H1 (cell line): ENCODE measurements at regions not wholly inside any gene's neighbourhood (a gene's known extent, or its start where the extent isn't known, plus 50 kb on each side); places are given as distances from the start of the nearest gene placed in this dataset.

Experiments
- CTCF ChIA-PET: fragments of 300-600 bp; sonication (Branson Sonifier 250); formaldehyde crosslinking; loops from one replicate; lab custom pipeline; 2021; ENCODE audit not compliant: partially characterized antibody; lab: Charles Lee
- POLR2A ChIA-PET: fragments of 300-600 bp; sonication (Branson Sonifier 250); formaldehyde crosslinking; loops from one replicate; lab custom pipeline; 2021; ENCODE audit warnings: inconsistent platforms; ENCODE audit not compliant: partially characterized antibody; lab: Charles Lee
- DNase-seq, 2 experiments: peaks; one replicate each; pipeline versions ENCODE4 v3.0.0 to v3.0.0-alpha.2; 2010 to 2022; ENCODE audit warnings: low spot score in 2 of 2, low read depth in 1 of 2, mixed read lengths in 1 of 2
- FAIRE-seq: peaks from 2 replicates; lab custom pipeline; 2011; peaks lifted over from hg19 to GRCh38; lab: Jason Lieb, UNC
- H2AFZ ChIP-seq: 2 replicates; pipeline ENCODE4 v1.8.1; 2012; ENCODE audit warnings: low read length, inconsistent platforms
- H2AK5ac ChIP-seq: 2 replicates; pipeline ENCODE4 v1.6.1; 2013; ENCODE audit warnings: low read depth, low read length
- H2BK120ac ChIP-seq: replicated peaks from 2 replicates; pipeline ENCODE3; 2013; ENCODE audit warnings: low read depth, low read length, inconsistent platforms
- H2BK12ac ChIP-seq: 2 replicates; pipeline ENCODE4 v1.6.1; 2013; ENCODE audit warnings: low read depth, low read length
- H2BK15ac ChIP-seq: 2 replicates; pipeline ENCODE4 v1.6.1; 2013; ENCODE audit warnings: low read length
- H2BK20ac ChIP-seq: 2 replicates; pipeline ENCODE4 v1.6.1; 2013; ENCODE audit warnings: low read length
- H2BK5ac ChIP-seq: 2 replicates; pipeline ENCODE4 v1.6.1; 2013; ENCODE audit warnings: low read depth, low read length
- H3K14ac ChIP-seq: 2 replicates; pipeline ENCODE4 v1.6.1; 2013; ENCODE audit warnings: inconsistent platforms; ENCODE audit not compliant: insufficient read length
- H3K18ac ChIP-seq: 2 replicates; pipeline ENCODE4 v1.6.1; 2013; ENCODE audit warnings: low read length; ENCODE audit errors: extremely low read depth
- H3K23ac ChIP-seq: 2 replicates; pipeline ENCODE4 v1.6.1; 2013; ENCODE audit warnings: inconsistent platforms; ENCODE audit not compliant: insufficient read length
- H3K23me2 ChIP-seq: 2 replicates; pipeline ENCODE4 v1.6.1; 2013; ENCODE audit warnings: low read depth, low read length
- H3K27ac ChIP-seq: 2 replicates; pipeline ENCODE4 v1.6.1; 2011; ENCODE audit warnings: low read depth, low read length, inconsistent platforms
- H3K27me3 ChIP-seq, 4 experiments: replicated peaks in 1 of 4; 1 replicate in 1 of 4; 2 replicates in 3 of 4; pipeline versions ENCODE4 v1.6.1 to v1.8.1; 2011 to 2013; ENCODE audit warnings: low read length in 3 of 4, mild to moderate bottlenecking in 3 of 4, inconsistent platforms in 2 of 4, mixed read lengths in 2 of 4, moderate library complexity in 1 of 4; ENCODE audit not compliant: control insufficient read depth in 3 of 4, insufficient read depth in 3 of 4; ENCODE audit errors: extremely low read depth in 1 of 4
- H3K36me3 ChIP-seq, 4 experiments: 2 replicates each; pipeline versions ENCODE4 v1.6.1 to v1.8.1; 2011 to 2013; ENCODE audit warnings: mild to moderate bottlenecking in 4 of 4, low read length in 3 of 4, moderate library complexity in 2 of 4, control low read depth in 1 of 4, inconsistent platforms in 1 of 4; ENCODE audit not compliant: insufficient read depth in 4 of 4, control insufficient read depth in 2 of 4
- H3K4ac ChIP-seq: replicated peaks from 2 replicates; pipeline ENCODE3; 2013; ENCODE audit warnings: low read length, low read depth, mixed read lengths, inconsistent platforms; ENCODE audit not compliant: insufficient read length
- H3K4me1 ChIP-seq, 4 experiments: replicated peaks in 1 of 4; 1 replicate in 1 of 4; 2 replicates in 3 of 4; pipeline versions ENCODE4 v1.6.1 to v1.8.1; 2011 to 2013; ENCODE audit warnings: low read length in 3 of 4, inconsistent platforms in 2 of 4, mixed read lengths in 1 of 4; ENCODE audit not compliant: insufficient read depth in 4 of 4, control insufficient read depth in 3 of 4
- H3K4me2 ChIP-seq, 2 experiments: 2 replicates each; pipeline versions ENCODE4 v1.6.1 to v1.8.1; 2011 to 2013; ENCODE audit warnings: low read depth in 2 of 2, low read length in 2 of 2, control low read depth in 1 of 2, inconsistent platforms in 1 of 2, mild to moderate bottlenecking in 1 of 2; ENCODE audit not compliant: insufficient read depth in 1 of 2
- H3K4me3 ChIP-seq, 4 experiments: fragments of 200-600, 300-600 bp in 1 of 4; sonication (generic), shearing (Covaris generic), sonication (Bioruptor Twin) in 1 of 4; 2 replicates each; pipeline versions ENCODE4 v1.5.1 to v1.8.1; 2011 to 2016; ENCODE audit warnings: low read length in 4 of 4, low read depth in 3 of 4, control low read depth in 2 of 4, inconsistent platforms in 2 of 4, mild to moderate bottlenecking in 2 of 4, mixed read lengths in 1 of 4, moderate library complexity in 1 of 4; ENCODE audit not compliant: insufficient read depth in 2 of 4; ENCODE audit errors: extremely low read depth in 1 of 4
- H3K56ac ChIP-seq: replicated peaks from 2 replicates; pipeline ENCODE3; 2013; ENCODE audit warnings: low read depth, mild to moderate bottlenecking, mixed read lengths, low read length, inconsistent platforms; ENCODE audit not compliant: insufficient read length
- H3K79me1 ChIP-seq: 2 replicates; pipeline ENCODE4 v1.6.1; 2013; ENCODE audit warnings: low read depth, low read length, control low read depth
- H3K79me2 ChIP-seq, 2 experiments: 2 replicates each; pipeline versions ENCODE4 v1.6.1 to v1.8.1; 2012 to 2013; ENCODE audit warnings: low read length in 2 of 2, mild to moderate bottlenecking in 2 of 2, inconsistent platforms in 1 of 2; ENCODE audit not compliant: insufficient read depth in 2 of 2, control insufficient read depth in 1 of 2
- H3K9ac ChIP-seq, 4 experiments: replicated peaks in 1 of 4; 1 replicate in 1 of 4; 2 replicates in 3 of 4; pipeline versions ENCODE4 v1.6.1 to v1.8.1; 2011 to 2013; ENCODE audit warnings: low read depth in 3 of 4, low read length in 3 of 4, control low read depth in 2 of 4, mild to moderate bottlenecking in 2 of 4, moderate library complexity in 2 of 4, inconsistent platforms in 1 of 4; ENCODE audit errors: extremely low read depth in 1 of 4
- H3K9me3 ChIP-seq, 2 experiments: 2 replicates each; pipeline versions ENCODE4 v1.6.1 to v1.8.1; 2012 to 2013; ENCODE audit warnings: mild to moderate bottlenecking in 2 of 2, moderate library complexity in 2 of 2, control low read depth in 1 of 2, inconsistent platforms in 1 of 2, low read depth in 1 of 2, low read length in 1 of 2, mixed read lengths in 1 of 2; ENCODE audit not compliant: insufficient read depth in 2 of 2
- H4K20me1 ChIP-seq, 2 experiments: replicated peaks in 1 of 2; 2 replicates each; pipeline versions ENCODE3 to v1.8.1; 2011 to 2013; ENCODE audit warnings: inconsistent platforms in 2 of 2, low read length in 2 of 2, mild to moderate bottlenecking in 1 of 2; ENCODE audit not compliant: insufficient read depth in 2 of 2, control insufficient read depth in 1 of 2
- H4K5ac ChIP-seq: 2 replicates; pipeline ENCODE4 v1.6.1; 2013; ENCODE audit warnings: low read length, low read depth, mixed read lengths, inconsistent platforms; ENCODE audit not compliant: insufficient read length
- H4K8ac ChIP-seq: 2 replicates; pipeline ENCODE4 v1.8.0; 2013; ENCODE audit warnings: mild to moderate bottlenecking, moderate library complexity, low read length, inconsistent platforms; ENCODE audit not compliant: insufficient read depth; ENCODE audit errors: extremely low read depth
- H4K91ac ChIP-seq: replicated peaks from 2 replicates; pipeline ENCODE3; 2013; ENCODE audit warnings: low read length, mixed read lengths, inconsistent platforms; ENCODE audit not compliant: insufficient read length
- ATF2 ChIP-seq: IDR thresholded peaks from 2 replicates; pipeline ENCODE4 v1.6.1; 2012; ENCODE audit warnings: low read length, inconsistent platforms
- E2F6 ChIP-seq: IDR thresholded peaks from 2 replicates; pipeline ENCODE4 v1.6.1; 2012; ENCODE audit warnings: inconsistent platforms
- GABPA ChIP-seq: IDR thresholded peaks from 2 replicates; pipeline ENCODE4 v1.6.1; 2011; ENCODE audit warnings: mild to moderate bottlenecking, low read length, moderate library complexity, borderline replicate concordance; ENCODE audit not compliant: insufficient read depth
- JUN ChIP-seq: IDR thresholded peaks from 2 replicates; pipeline ENCODE4 v1.6.1; 2011; ENCODE audit warnings: low read depth, mild to moderate bottlenecking, improper control_type of control experiment, low read length
- JUND ChIP-seq: IDR thresholded peaks from 2 replicates; pipeline ENCODE4 v1.6.1; 2011; ENCODE audit warnings: mild to moderate bottlenecking, improper control_type of control experiment, low read length
- KDM4A ChIP-seq: IDR thresholded peaks from one replicate; pipeline ENCODE4 v1.7.1; 2012; ENCODE audit warnings: low read depth, mild to moderate bottlenecking, moderate library complexity, low read length, inconsistent platforms; ENCODE audit not compliant: severe bottlenecking
- MAX ChIP-seq: IDR thresholded peaks from 2 replicates; pipeline ENCODE4 v1.6.1; 2012; ENCODE audit warnings: inconsistent platforms
- POLR2AphosphoS5 ChIP-seq: IDR thresholded peaks from 2 replicates; pipeline ENCODE4 v1.6.1; 2011; ENCODE audit warnings: low read depth, low read length
- RXRA ChIP-seq: IDR thresholded peaks from 2 replicates; pipeline ENCODE4 v1.6.1; 2011; ENCODE audit warnings: low read depth, mild to moderate bottlenecking, low read length, moderate library complexity; ENCODE audit not compliant: insufficient read depth
- SIX5 ChIP-seq: IDR thresholded peaks from 2 replicates; pipeline ENCODE4 v1.6.1; 2011; ENCODE audit warnings: mild to moderate bottlenecking, low read depth, low read length
- SP1 ChIP-seq: IDR thresholded peaks from 2 replicates; pipeline ENCODE4 v1.6.1; 2011; ENCODE audit warnings: low read depth, low read length
- WGBS, 2 experiments: shearing (Covaris generic) in 1 of 2; methylation state at CpG; one replicate each; pipeline versions ENCODE4 v1.1.6 to v1.1.7; 2013 to 2015; ENCODE audit warnings: low lambda C conversion rate in 2 of 2, mixed read lengths in 2 of 2, inconsistent platforms in 1 of 2, low coverage in 1 of 2, missing lambda C conversion rate in 1 of 2; ENCODE audit not compliant: insufficient replicate concordance in 2 of 2, insufficient coverage in 1 of 2, insufficient read length in 1 of 2; ENCODE audit errors: extremely low coverage in 1 of 2, missing lambda C conversion rate in 1 of 2; 5-methylcytosine and 5-hydroxymethylcytosine counted together

GRCh38 chr2:144201868-144202468, 318.0 kb downstream of the ZEB2 start:
- Histone ChIP-seq H3K79me2 (no peaks in the 10 kb centered on the region), H3K23ac (no peak overlapping the region), H2BK20ac (no peak overlapping the region), H3K18ac (no peak overlapping the region), H3K14ac (no peak overlapping the region), H3K27ac (no peak overlapping the region), H2BK15ac (no peak overlapping the region), H2AFZ (no peak overlapping the region), H4K20me1 (no peaks in the 10 kb centered on the region), H3K9ac (no peak overlapping the region), H3K9me3 (no peaks in the 10 kb centered on the region), H3K4me3 (no peak overlapping the region), H3K79me1 (no peaks in the 10 kb centered on the region), H3K27me3 (no peaks in the 10 kb centered on the region), H2AK5ac (no peak overlapping the region), H2BK12ac (no peak overlapping the region), H3K4ac (no peak overlapping the region), H3K23me2 (no peaks in the 10 kb centered on the region; the same call in 1 of the 2 replicates), H3K4me1 (no peaks in the 10 kb centered on the region), H4K91ac (no peak overlapping the region), H2BK5ac (no peak overlapping the region), H3K36me3 (no peaks in the 10 kb centered on the region), H3K56ac (no peak overlapping the region), H4K8ac (no peak overlapping the region), H2BK120ac (no peak overlapping the region), H3K4me2 (no peak overlapping the region), H4K5ac (no peak overlapping the region)
- ChIA-PET POLR2A (interaction anchor here (0.6 to 2.0 kb wide), 2 partner anchors 34 to 130 kb away, joined by 3 to 4 read pairs; a partner anchor contains a TSS), CTCF (interaction anchor here (0.6 to 2.1 kb wide), 4 partner anchors 17 to 918 kb away, joined by 3 to 7 read pairs (median 4); no protein-coding TSS in a partner anchor)
- 86% methylated on average over 1 of the region's 1 CpG; no CpG with 5 or more reads in 1 of the 2 experiments for WGBS, 2 experiments
- DNase-seq (no peak), FAIRE-seq (no peak)
- TF ChIP-seq POLR2AphosphoS5 (no peak), JUN (no peak), GABPA (no peak), SIX5 (no peak), SP1 (no peak), RXRA (no peak), MAX (no peak), E2F6 (no peak), JUND (no peak), KDM4A (no peak), ATF2 (no peak)
